WI38 (cell line): ENCODE measurements at regions not wholly inside any gene's neighbourhood (a gene's known extent, or its start where the extent isn't known, plus 50 kb on each side); places are given as distances from the start of the nearest gene placed in this dataset.

Experiments used
- H3K4me3 ChIP-seq: 2 replicates; pipeline ENCODE4 v1.5.1; 2011; ENCODE audit warnings: low read depth, mild to moderate bottlenecking, control low read depth, low read length
- CTCF ChIP-seq: IDR thresholded peaks from 2 replicates; pipeline ENCODE4 v1.5.1; 2012; ENCODE audit warnings: low read depth, mild to moderate bottlenecking, control low read depth, low read length

- TF ChIP-seq CTCF = no peak
- no peak overlapping the region for H3K4me3 ChIP-seq
These were observed 100.1 kb downstream of the TMEM100 start for GRCh38 chr17:55622547-55622946.

GRCh38 chr17:55620945-55621344 is 101.7 kb downstream of the TMEM100 start:
- no peak overlapping the region for H3K4me3 ChIP-seq
- no peak for TF ChIP-seq CTCF

- TF ChIP-seq CTCF = no peak
- no peak overlapping the region for H3K4me3 ChIP-seq
These were observed 102.6 kb downstream of the TMEM100 start for GRCh38 chr17:55620023-55620422.

GRCh38 chr17:55617441-55617840 is 105.2 kb downstream of the TMEM100 start:
- H3K4me3 ChIP-seq = no peak overlapping the region
- no peak for TF ChIP-seq CTCF

GRCh38 chr17:55614061-55614460 is 102.8 kb upstream of the SMIM36 start:
- no peak overlapping the region for H3K4me3 ChIP-seq
- no peak for TF ChIP-seq CTCF

GRCh38 chr17:55612691-55613141 is 101.5 kb upstream of the SMIM36 start:
- no peak for TF ChIP-seq CTCF
- no peak overlapping the region for H3K4me3 ChIP-seq

- TF ChIP-seq CTCF = no peak
- H3K4me3 ChIP-seq = no peak overlapping the region
These were observed 96.6 kb upstream of the SMIM36 start for GRCh38 chr17:55607731-55608341.
